GM19324 (cell line): ENCODE measurements at regions not wholly inside any gene's neighbourhood (a gene's known extent, or its start where the extent isn't known, plus 50 kb on each side); places are given as distances from the start of the nearest gene placed in this dataset.
"Not testable (repeated sequence)": the region's sequence is repeated elsewhere in the genome, so short reads cannot be mapped to it uniquely, and the experiment has no call there.

Experiments used
- ATAC-seq: cut with Tn5 transposase; IDR thresholded peaks from one replicate; pipeline ENCODE4 v1.9.1; 2021; ENCODE audit warnings: mild to moderate bottlenecking, moderate library complexity; ENCODE audit not compliant: unreplicated experiment, low FRiP score

- no peak for ATAC-seq
Observed at GRCh38 chr10:63675171-63675570, 154.0 kb downstream of the REEP3 start.

GRCh38 chr10:63677001-63677400 is 155.8 kb downstream of the REEP3 start:
- no peak for ATAC-seq

GRCh38 chr10:63680545-63680944 is 159.3 kb downstream of the REEP3 start:
- ATAC-seq: not testable (repeated sequence)

GRCh38 chr10:63681993-63682697 is 160.9 kb downstream of the REEP3 start:
- ATAC-seq: no peak

GRCh38 chr10:63682698-63683052 is 161.5 kb downstream of the REEP3 start:
- ATAC-seq: not testable (repeated sequence)

GRCh38 chr10:63683223-63683622 is 162.0 kb downstream of the REEP3 start:
- ATAC-seq: no peak

- ATAC-seq: no peak
Observed at GRCh38 chr10:63683686-63684085, 162.5 kb downstream of the REEP3 start.

GRCh38 chr10:63684257-63684936 is 163.2 kb downstream of the REEP3 start:
- ATAC-seq: no peak

GRCh38 chr10:63689768-63690167 is 168.6 kb downstream of the REEP3 start:
- no peak for ATAC-seq

- ATAC-seq: no peak
Observed at GRCh38 chr10:63692220-63692896, 171.2 kb downstream of the REEP3 start.

- not testable (repeated sequence) for ATAC-seq
Observed at GRCh38 chr10:63693021-63693420, 171.8 kb downstream of the REEP3 start.

- no peak for ATAC-seq
Observed at GRCh38 chr10:63696205-63696604, 175.0 kb downstream of the REEP3 start.

GRCh38 chr10:63697956-63698786 is 177.0 kb downstream of the REEP3 start:
- ATAC-seq: no peak

- ATAC-seq: no peak
Observed at GRCh38 chr10:63698787-63699150, 177.6 kb downstream of the REEP3 start.

- ATAC-seq: no peak
Observed at GRCh38 chr10:63699785-63700613, 178.8 kb downstream of the REEP3 start.

GRCh38 chr10:63700631-63701156 is 179.5 kb downstream of the REEP3 start:
- no peak for ATAC-seq

GRCh38 chr10:63702092-63702491 is 180.9 kb downstream of the REEP3 start:
- no peak for ATAC-seq

- ATAC-seq: no peak
Observed at GRCh38 chr10:63703113-63703670, 182.0 kb downstream of the REEP3 start.

GRCh38 chr10:63703740-63704345 is 182.6 kb downstream of the REEP3 start:
- ATAC-seq: no peak
